HL-60 (cell line): ENCODE measurements at regions not wholly inside any gene's neighbourhood (a gene's known extent, or its start where the extent isn't known, plus 50 kb on each side); places are given as distances from the start of the nearest gene placed in this dataset.
A peak's percentile ranks its signal among the peaks of the same experiment; 100 is the strongest.

Experiments
- TF ChIP-seq, protein P1 (sequence below): IDR thresholded peaks from 2 replicates; pipeline ENCODE4 v1.6.1; 2012; ENCODE audit warnings: low read depth; ENCODE audit not compliant: insufficient replicate concordance
- TF ChIP-seq, protein P2 (sequence below): IDR thresholded peaks from one replicate; pipeline ENCODE4 v1.5.1; 2011; ENCODE audit warnings: low read length, control low read depth, inconsistent platforms; ENCODE audit not compliant: insufficient read depth

DNA sequence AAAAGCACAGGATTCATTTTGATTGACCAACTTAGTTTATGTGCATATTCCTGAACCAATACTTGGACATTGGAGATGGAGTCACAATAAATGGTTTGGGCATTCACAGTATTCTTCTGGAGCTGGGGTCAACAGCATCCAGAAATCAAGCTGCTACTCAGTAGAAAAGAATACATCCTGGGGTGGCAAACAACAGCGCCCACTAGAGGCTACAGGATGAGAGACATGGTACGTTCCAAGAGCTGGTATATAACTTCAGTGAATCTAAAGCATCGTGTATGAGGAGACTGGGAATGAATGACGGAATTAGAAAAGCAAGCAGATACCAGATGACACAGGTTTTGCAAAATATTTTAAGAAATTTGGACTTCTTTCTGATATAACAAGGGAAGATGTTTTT is 142.9 kb upstream of the FIGN start:
- TF ChIP-seq, protein P1, sequence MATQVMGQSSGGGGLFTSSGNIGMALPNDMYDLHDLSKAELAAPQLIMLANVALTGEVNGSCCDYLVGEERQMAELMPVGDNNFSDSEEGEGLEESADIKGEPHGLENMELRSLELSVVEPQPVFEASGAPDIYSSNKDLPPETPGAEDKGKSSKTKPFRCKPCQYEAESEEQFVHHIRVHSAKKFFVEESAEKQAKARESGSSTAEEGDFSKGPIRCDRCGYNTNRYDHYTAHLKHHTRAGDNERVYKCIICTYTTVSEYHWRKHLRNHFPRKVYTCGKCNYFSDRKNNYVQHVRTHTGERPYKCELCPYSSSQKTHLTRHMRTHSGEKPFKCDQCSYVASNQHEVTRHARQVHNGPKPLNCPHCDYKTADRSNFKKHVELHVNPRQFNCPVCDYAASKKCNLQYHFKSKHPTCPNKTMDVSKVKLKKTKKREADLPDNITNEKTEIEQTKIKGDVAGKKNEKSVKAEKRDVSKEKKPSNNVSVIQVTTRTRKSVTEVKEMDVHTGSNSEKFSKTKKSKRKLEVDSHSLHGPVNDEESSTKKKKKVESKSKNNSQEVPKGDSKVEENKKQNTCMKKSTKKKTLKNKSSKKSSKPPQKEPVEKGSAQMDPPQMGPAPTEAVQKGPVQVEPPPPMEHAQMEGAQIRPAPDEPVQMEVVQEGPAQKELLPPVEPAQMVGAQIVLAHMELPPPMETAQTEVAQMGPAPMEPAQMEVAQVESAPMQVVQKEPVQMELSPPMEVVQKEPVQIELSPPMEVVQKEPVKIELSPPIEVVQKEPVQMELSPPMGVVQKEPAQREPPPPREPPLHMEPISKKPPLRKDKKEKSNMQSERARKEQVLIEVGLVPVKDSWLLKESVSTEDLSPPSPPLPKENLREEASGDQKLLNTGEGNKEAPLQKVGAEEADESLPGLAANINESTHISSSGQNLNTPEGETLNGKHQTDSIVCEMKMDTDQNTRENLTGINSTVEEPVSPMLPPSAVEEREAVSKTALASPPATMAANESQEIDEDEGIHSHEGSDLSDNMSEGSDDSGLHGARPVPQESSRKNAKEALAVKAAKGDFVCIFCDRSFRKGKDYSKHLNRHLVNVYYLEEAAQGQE, result no peak
- TF ChIP-seq, protein P2, sequence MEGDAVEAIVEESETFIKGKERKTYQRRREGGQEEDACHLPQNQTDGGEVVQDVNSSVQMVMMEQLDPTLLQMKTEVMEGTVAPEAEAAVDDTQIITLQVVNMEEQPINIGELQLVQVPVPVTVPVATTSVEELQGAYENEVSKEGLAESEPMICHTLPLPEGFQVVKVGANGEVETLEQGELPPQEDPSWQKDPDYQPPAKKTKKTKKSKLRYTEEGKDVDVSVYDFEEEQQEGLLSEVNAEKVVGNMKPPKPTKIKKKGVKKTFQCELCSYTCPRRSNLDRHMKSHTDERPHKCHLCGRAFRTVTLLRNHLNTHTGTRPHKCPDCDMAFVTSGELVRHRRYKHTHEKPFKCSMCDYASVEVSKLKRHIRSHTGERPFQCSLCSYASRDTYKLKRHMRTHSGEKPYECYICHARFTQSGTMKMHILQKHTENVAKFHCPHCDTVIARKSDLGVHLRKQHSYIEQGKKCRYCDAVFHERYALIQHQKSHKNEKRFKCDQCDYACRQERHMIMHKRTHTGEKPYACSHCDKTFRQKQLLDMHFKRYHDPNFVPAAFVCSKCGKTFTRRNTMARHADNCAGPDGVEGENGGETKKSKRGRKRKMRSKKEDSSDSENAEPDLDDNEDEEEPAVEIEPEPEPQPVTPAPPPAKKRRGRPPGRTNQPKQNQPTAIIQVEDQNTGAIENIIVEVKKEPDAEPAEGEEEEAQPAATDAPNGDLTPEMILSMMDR, result peak; percentile 55
